ENCODE measurements at regions not wholly inside any gene's neighbourhood (a gene's known extent, or its start where the extent isn't known, plus 50 kb on each side); places are given as distances from the start of the nearest gene placed in this dataset.
"Not testable (repeated sequence)": the region's sequence is repeated elsewhere in the genome, so short reads cannot be mapped to it uniquely, and the experiment has no call there.

DNA sequence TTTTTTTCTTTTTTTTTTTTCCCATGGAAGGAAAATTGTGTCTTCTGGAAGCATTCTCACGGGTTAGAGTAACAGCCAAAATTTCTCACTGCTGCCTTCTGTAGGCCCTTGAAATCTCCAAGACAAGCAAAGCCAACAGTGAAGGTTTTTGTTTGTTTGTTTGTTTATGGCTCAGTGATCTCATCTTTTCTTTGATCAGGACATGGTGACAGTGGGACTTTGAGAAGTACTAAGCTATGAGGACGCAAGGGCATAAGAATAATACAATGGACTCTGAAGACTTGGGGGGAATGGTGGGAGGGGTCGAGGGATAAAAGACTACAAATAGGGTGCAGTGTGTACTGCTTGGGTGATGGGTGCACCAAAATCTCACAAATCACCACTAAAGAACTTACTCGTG is 419.4 kb downstream of the PTPRC start:
- no peak for FAIRE-seq

GRCh38 chr1:199064971-199065370 is 426.1 kb downstream of the PTPRC start:
- no peak for FAIRE-seq

GRCh38 chr1:199067483-199067882 is 428.6 kb downstream of the PTPRC start:
- FAIRE-seq = no peak

DNA sequence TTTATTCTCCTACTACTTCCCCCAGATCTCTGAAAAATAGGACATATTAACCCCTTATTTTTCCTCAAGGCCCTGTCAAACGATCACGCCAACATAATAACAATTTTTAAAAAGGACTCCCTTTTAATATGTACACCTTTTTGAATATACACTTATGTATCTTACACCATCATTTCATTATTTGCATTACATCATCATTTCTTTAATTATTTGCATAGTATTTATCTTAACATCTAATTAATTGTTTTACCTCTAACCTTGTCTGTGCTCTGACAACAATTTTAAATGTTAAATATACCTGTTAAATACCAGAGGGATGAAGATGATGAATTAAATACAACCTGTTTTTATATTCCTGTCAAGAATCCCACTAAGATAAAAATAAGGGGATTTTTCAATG is 432.2 kb downstream of the PTPRC start:
- no peak for FAIRE-seq

- FAIRE-seq = no peak
Observed at GRCh38 chr1:199073166-199073565, 434.3 kb downstream of the PTPRC start.

GRCh38 chr1:199075792-199076191 is 437.0 kb downstream of the PTPRC start:
- no peak for FAIRE-seq

DNA sequence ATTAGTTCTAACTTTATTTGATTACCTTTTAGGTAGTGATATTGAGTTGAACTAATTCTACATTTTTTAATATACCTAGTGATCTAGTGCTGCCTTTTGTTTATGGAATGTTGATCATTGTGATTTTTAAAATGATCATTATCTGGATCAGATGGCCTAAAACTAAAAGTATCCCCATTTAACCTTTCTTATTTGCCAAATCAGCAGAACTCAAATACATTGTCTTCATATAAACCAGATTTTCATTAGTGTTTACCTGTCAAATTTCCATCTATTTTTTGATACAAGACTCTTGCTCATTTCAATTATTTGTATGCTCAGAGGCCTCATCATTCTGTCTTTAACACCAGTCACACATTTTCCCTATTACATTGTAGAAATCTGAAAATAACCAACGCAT is 441.2 kb downstream of the PTPRC start:
- no peak for FAIRE-seq

DNA sequence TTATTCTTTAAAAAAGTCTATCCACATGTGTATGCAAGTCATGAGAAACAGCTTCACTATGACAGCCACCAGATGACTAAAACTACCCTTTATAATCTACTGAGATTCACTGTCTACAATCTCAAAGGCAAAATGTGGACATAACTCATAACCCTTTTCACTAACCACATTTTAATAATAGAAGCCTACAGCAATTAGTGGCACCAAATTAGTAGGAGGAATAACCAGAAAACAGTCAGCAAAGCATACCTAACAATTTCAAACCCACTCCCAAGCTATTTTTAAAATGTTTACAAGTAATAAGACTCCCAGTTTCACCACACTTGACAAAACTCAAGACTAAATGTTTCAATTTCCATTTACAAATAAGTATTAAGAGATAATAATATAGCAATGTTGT is 442.9 kb downstream of the PTPRC start:
- FAIRE-seq = no peak

DNA sequence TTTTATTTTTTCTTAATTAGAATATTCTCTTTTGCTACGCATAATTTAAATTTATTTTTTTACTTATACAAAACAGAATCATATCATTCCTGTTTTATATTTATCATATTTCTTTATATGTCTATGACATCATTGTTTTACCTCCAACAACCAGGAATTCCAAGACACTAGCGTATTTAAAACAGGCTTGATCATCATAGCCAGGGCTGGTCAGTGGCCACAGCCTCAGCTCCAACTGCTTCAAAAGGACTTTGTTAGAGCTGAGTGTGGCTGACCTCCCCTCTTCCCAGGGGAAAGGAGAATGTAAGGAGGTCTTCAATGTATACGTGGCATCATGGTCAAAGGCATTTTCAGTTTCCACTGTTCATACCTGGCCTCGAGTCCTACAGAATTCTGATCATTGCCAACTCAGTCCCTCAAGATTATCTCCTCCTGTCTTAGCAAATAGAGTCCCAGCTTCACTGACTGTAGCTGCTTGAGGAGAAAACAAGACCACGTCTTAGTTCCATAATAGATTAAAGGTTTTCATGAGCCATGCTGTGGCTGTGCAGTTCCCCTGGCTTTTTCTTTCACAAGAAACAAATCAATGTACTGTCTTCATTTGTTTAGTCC is 444.0 kb downstream of the PTPRC start:
- no peak for FAIRE-seq

DNA sequence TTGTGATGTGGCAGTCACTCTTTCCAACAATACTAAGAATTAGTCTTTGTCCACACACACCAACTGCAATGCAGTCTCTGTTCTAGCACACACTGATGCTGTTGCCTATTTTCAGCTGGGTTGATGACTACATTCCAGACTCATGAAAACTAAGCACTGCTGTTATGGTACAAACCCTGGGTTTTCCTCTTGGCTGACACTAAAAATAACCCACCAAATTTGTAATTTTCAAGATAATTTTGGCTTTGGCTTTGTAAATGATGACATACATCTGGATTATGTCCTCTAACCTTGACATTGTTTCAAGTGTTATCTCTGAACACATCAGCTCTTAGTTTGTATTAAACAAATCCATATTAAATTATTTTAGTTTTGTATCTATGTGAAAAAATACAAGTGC is 444.8 kb downstream of the PTPRC start:
- FAIRE-seq = no peak

DNA sequence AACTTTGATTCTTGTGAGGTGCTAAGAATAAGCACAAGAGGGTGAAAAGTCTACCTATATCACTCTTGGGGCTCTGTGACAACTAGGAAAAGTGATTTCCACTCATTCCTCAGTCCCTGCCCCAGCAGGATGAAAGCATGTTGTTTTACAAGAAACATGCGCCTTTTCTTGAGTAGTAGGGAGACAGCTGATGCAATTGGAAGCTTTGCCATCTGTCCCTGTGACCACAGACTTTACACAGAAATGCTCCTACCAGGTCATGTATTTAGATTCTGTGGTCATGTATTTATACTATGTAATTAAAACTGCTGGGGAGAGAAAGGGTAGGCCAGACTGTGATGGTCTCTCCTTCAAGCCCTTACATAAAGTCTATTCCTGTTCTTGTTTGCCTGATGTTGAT is 445.5 kb downstream of the PTPRC start:
- FAIRE-seq = no peak

GRCh38 chr1:199085903-199086302 is 447.1 kb downstream of the PTPRC start:
- no peak for FAIRE-seq

- no peak for FAIRE-seq
Observed at GRCh38 chr1:199087144-199087543, 448.3 kb downstream of the PTPRC start.

DNA sequence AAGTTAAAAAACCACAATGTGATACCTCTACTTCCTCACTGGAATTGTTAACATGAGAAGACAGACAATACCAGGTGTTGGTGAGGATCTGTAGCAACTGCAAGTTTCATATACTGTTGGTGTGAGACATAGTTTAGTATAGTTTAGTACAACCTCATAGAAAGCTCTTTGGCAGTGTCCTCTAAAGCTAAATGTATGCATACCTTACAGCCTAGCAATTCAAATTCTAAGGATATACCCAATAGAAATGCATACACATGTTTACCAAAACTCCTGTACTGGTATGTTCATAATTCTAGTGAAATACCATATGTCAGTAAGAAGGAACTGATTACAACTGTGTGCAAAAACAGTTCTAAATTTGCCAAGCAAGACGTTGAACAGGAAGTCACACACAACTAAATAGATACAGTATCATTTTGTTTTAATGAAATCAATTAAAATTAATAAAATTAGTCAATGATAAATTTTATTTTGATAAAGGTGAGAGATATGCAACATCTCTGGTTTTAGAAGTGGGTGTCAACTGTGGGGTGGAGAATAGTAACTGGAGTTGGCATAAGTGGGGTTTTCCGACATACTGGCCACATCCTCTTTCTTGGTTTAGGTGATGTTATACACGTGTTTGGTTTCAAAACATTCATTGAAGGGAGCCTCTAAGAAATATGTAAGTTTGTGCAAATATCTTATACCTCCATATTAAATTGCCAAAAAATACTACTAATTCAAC is 450.7 kb downstream of the PTPRC start:
- FAIRE-seq = no peak

DNA sequence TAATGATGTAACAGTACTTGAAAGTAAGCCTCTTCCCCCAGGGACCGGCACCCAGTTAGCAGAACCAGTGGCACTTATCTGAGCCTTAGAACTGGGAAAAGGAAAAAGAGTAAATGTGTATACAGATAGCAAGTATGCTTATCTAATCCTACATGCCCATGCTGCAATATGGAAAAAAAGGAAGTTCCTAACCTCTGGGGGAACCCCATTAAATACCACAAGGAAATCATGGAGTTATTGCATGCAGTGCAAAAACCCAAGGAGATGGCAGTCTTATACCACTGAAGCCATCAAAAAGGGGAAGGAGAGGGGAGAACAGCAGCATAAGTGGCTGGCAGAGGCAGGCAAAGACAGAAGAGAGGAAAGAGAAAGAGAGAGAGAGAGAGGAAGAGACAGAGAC is 456.8 kb downstream of the PTPRC start:
- FAIRE-seq = not testable (repeated sequence)

- FAIRE-seq = no peak
Observed at GRCh38 chr1:199096591-199096990, 457.8 kb downstream of the PTPRC start.

- FAIRE-seq = no peak
Observed at GRCh38 chr1:199098468-199098867, 459.6 kb downstream of the PTPRC start.

GRCh38 chr1:199101139-199101538 is 462.3 kb downstream of the PTPRC start:
- no peak for FAIRE-seq

- FAIRE-seq = no peak
Observed at GRCh38 chr1:199101635-199102034, 462.8 kb downstream of the PTPRC start.

DNA sequence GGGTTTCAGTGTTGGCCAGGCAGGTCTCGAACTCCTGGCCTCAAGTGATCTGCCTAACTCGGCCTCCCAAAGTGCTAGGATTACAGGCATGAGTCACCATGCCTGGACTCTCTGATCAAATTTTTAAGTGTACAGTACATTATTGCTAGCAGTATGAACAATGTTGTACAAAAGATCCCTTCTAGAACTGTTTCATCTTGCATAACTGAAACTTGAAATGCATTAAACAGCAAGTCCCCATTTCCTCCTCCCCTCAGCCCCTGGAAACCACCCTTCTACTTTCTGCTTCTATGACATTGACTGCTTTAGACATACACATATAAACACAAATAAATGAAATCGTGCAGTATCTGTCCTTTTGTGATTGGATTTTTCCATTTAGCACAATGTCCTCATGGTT is 463.4 kb downstream of the PTPRC start:
- FAIRE-seq = no peak

DNA sequence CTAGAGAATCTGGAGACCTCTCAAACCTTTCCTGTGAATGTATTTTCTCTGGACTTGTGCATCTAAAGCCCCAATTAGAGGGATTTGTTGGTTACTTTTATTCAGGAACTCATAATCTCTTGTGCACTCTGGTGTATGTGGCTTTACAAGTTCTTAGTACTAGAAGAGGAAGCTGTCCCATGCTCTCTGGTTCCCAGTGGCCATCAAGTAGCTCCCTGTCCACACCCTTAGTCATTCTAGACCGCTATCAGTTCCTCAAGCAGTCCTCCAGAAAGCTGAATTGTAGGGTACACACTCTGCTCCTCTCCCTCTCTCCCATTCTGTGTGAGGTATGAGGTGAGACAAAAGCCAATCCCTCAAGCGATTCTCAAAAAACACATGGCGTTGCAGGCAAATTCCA is 470.3 kb downstream of the PTPRC start:
- FAIRE-seq = no peak

DNA sequence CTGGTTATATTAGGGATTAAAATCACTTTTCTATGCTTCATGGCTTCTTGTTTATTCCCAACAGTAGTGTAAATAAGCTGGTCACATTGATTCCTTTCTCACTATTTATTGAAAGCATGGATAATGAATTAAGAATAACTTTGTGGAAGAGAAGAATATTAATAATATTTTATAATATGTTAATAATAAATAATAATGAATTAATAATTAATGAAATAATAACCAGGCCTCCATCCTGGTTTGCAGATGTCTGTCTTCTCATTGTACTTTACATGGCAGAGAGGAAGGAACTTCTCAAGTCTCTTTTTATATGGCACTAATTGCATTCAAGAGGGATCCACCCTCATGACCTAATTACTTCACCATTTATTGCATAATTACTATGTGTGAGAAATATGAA is 473.5 kb downstream of the PTPRC start:
- no peak for FAIRE-seq

DNA sequence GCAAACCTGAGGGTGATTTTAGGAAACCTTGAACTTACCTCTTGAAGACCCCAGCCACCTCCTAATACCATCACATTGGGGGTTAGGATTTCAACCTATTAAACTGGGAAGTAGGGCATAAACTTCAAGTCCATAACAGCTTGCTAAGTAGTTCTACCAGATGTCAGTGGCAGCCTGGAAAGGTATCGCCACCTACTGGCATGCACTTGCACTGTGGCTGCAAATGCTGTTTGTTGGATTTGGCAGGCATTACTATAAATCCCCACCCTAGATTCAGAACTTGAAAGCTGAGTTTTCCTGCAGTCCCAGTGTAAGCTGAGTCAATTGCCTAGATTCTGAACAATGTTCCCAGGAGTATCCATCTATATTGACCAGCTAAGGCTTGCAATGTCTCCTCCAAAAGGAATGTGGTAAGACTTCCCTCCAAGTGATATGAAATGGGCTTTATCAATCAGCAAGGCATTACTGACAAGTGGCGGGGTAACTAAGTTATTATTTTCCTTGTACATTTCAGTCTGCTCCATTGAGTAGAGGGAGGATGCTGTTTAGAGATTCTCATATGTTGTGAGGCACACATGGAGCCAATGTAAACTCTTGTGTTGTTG is 474.5 kb downstream of the PTPRC start:
- FAIRE-seq = no peak

GRCh38 chr1:199116488-199116887 is 477.6 kb downstream of the PTPRC start:
- FAIRE-seq = no peak

DNA sequence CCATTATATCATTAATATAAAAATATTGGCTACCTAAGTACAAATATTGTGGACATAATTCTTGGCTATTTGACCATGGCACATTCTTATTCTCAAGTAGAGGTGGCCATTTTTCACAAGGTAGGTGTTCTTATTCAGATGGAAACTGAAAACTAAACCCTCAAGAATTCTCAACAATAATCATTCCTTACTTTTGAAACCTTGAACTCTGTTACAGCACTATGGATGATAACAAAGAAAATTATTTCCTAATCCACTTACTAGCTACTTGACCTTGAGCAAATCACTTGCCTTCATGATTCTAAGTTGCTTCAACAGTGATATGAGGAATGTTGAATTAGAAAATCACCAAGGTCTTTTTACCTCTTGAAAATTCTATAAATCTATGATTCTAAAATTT is 482.2 kb downstream of the PTPRC start:
- no peak for FAIRE-seq
